Fibroblast of villous mesenchyme (primary cell): ENCODE measurements at regions not wholly inside any gene's neighbourhood (a gene's known extent, or its start where the extent isn't known, plus 50 kb on each side); places are given as distances from the start of the nearest gene placed in this dataset.

Source experiments
- DNase-seq: peaks from one replicate; pipeline ENCODE4 v3.0.0-alpha.2; 2010; ENCODE audit warnings: low read depth
- H3K4me3 ChIP-seq: 2 replicates; pipeline ENCODE4 v1.5.1; 2011; ENCODE audit warnings: low read depth, mild to moderate bottlenecking, low read length
- TF ChIP-seq, protein P1 (sequence below): IDR thresholded peaks from 2 replicates; pipeline ENCODE4 v1.5.1; 2012; ENCODE audit warnings: low read depth, mild to moderate bottlenecking, low read length; ENCODE audit not compliant: insufficient read depth

DNA sequence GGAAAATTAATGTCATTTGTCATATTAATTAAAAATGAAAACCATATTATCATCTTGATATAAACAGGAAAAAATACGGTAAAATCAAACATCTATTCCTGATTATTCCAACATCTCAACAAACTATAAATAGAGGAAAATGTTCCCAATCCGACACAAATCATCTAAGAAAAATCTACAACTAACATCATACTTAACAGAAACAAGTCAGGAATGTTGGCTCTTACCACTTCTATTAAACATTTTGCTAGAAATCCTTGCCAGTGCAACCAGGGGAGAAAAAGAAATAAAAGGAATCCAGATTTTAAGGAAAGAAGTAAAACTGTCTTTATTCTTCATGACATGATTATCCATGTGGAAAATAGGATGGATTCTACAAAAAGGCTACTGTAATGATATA, 77.0 kb upstream of the IRF2BP2 start:
- no peak for DNase-seq
- TF ChIP-seq, protein P1, sequence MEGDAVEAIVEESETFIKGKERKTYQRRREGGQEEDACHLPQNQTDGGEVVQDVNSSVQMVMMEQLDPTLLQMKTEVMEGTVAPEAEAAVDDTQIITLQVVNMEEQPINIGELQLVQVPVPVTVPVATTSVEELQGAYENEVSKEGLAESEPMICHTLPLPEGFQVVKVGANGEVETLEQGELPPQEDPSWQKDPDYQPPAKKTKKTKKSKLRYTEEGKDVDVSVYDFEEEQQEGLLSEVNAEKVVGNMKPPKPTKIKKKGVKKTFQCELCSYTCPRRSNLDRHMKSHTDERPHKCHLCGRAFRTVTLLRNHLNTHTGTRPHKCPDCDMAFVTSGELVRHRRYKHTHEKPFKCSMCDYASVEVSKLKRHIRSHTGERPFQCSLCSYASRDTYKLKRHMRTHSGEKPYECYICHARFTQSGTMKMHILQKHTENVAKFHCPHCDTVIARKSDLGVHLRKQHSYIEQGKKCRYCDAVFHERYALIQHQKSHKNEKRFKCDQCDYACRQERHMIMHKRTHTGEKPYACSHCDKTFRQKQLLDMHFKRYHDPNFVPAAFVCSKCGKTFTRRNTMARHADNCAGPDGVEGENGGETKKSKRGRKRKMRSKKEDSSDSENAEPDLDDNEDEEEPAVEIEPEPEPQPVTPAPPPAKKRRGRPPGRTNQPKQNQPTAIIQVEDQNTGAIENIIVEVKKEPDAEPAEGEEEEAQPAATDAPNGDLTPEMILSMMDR, result no peak
- H3K4me3 ChIP-seq, result no peak overlapping the region

DNA sequence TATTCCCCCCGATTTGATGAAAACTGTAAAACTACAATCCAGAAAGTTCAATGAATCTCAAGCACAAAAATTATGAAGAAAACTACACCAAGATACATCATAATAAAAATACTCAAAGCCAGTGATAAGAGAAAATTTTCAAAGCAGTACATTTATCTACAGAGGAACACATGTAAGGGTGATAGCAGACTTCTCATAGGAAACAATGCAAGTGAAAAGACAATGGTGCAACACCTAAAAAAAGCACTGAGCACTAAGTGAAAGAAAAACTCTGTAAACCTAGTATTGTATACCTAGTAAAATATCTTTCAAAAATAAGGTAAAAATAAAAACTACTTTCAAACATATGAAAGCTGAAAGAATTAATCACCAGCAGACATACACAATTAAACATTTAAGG, 76.1 kb upstream of the IRF2BP2 start:
- H3K4me3 ChIP-seq, result no peak overlapping the region
- DNase-seq, result no peak
- TF ChIP-seq, protein P1, result no peak

DNA sequence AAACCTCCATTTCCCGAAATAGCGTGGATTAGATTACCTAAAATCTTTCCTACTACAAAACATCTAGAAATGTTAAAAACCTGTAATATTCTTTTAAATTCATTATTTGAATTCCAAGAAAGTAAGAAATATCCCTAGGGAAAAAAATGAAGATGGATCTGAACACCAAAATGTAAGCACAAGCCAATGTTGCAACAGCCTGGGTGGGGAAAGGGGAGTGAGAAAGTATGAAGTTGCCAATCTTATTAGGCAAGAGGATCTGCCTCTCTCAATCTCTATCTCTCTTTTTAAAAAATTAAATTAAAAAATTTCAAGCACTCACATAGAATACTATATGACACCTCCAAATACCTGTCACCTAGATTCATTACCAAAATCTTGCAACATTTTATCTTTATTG, 74.9 kb upstream of the IRF2BP2 start:
- peak; percentile 27 for DNase-seq
- TF ChIP-seq, protein P1, result no peak
- H3K4me3 ChIP-seq, result no peak overlapping the region

DNA sequence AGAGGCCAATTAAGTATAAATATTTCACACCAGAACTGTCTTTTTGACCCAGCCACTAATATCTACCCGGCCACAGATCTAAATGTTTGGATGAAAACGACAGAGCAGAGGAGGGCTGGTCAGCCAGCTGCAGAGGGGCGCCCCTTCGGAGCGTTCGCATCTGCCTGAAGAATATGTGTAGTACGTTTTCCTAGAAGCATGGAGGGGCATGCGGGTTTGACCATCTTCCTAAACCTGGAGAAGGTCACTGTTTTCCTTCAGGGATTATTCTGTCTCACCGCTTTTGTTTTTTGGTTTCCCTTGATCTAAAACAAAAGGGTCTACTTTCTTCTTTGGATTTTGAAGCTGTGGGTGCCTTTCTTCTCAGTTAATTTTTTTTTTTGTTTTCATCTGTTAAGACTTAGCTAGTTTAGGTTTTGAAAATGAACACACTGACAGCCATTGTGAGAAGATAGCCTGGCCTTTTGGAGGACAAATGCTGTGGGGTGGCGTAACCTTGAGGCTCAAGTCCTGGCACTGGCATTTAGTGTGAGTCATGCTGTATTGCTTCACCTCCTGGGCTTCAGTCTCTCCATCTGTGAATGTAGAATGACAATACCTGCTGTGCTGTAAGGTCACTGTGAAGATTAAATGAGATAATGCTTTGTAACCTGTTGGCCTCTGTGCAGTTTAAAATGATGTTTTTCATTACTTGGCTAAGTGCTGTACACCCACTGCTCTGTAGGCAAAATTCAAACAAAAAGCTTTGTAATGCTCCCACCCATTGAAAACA, 74.1 kb upstream of the IRF2BP2 start:
- H3K4me3 ChIP-seq, result no peak overlapping the region
- peak; percentile 88 for DNase-seq
- TF ChIP-seq, protein P1, result no peak

DNA sequence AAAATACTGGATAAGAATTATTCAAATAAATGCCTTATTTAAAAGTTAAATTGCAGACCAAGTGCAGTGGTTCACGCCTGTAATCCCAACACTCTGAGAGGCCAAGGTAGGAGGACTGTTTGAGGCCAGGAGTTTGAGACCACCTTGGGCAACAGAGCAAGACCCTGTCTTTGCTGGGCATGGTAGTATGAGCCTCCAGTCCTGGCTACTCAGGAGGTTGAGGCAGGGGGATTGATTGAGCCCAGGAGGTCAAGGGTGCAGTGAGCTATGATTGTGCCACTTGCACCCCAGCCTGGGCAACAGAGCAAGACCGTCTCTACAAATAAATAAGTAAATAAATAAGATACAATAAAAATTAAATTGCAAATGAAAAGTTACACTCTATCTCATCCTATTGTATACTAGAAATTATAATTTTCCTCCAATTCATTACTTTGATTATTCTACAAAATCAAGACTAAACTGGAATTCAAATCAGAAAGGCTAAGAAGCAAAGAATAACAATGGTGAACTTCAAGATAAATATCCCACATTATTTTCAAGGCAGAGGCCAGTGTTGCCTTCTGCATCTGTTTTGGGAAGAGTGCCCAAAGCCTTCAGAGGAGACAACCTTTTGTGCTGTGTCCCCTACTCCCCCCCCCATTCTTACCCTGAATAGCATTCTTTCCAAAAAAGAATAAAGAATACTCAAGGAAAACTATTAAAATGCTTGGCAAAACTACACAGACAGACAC, 73.3 kb upstream of the IRF2BP2 start:
- TF ChIP-seq, protein P1, result no peak
- no peak overlapping the region for H3K4me3 ChIP-seq
- no peak for DNase-seq

DNA sequence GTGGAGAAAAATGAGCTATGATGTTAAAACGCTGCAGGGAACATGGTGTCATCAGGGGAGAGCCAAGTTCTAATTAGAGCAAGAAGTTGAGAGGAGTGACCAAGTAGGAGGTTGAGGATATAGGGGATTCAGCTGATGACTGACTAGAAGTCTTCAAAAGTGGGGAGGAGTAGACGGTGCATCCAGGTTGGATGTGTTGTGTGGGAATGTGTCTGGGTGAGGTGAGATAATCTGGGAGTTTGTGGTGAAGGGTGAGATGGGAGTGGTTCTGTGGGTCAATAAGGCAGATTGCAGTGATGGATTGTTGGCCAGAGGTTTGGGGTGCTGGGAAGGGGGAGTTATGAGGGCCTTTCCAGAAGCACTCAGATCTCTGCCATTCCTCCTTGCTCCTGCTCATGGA, 72.0 kb upstream of the IRF2BP2 start:
- DNase-seq, result no peak
- TF ChIP-seq, protein P1, result no peak
- H3K4me3 ChIP-seq, result no peak overlapping the region
